Trophoblast cell (in vitro differentiated cells and primary cell): ENCODE measurements at regions not wholly inside any gene's neighbourhood (a gene's known extent, or its start where the extent isn't known, plus 50 kb on each side); places are given as distances from the start of the nearest gene placed in this dataset.

Source experiments
- DNase-seq, 2 donors: peaks; one replicate each; pipeline ENCODE4 v3.0.0-alpha.2; 2016
- H2AFZ ChIP-seq: 2 replicates; pipeline ENCODE4 v1.6.1; 2013; ENCODE audit warnings: low read length, moderate library complexity, mild to moderate bottlenecking; ENCODE audit not compliant: insufficient read depth, poor library complexity
- H2AK5ac ChIP-seq: 2 replicates; pipeline ENCODE4 v1.6.1; 2013; ENCODE audit warnings: mild to moderate bottlenecking, low read length
- H2BK120ac ChIP-seq: 2 replicates; pipeline ENCODE4 v1.6.1; 2013; ENCODE audit warnings: low read length, mild to moderate bottlenecking, moderate library complexity; ENCODE audit not compliant: insufficient read depth, poor library complexity
- H2BK12ac ChIP-seq: 2 replicates; pipeline ENCODE4 v1.6.1; 2013; ENCODE audit warnings: mild to moderate bottlenecking, low read length, moderate library complexity
- H2BK5ac ChIP-seq: 2 replicates; pipeline ENCODE4 v1.6.1; 2013; ENCODE audit warnings: low read length, low read depth, moderate library complexity, mild to moderate bottlenecking; ENCODE audit not compliant: poor library complexity
- H3K14ac ChIP-seq: 2 replicates; pipeline ENCODE4 v1.6.1; 2013; ENCODE audit warnings: mild to moderate bottlenecking, low read length
- H3K18ac ChIP-seq: 2 replicates; pipeline ENCODE4 v1.6.1; 2013; ENCODE audit warnings: mild to moderate bottlenecking, low read length
- H3K23ac ChIP-seq: 2 replicates; pipeline ENCODE4 v1.6.1; 2013; ENCODE audit warnings: low read length
- H3K27ac ChIP-seq: 2 replicates; pipeline ENCODE4 v1.5.1; 2013; ENCODE audit warnings: low read depth, mild to moderate bottlenecking, inconsistent platforms, low read length, moderate library complexity
- H3K27me3 ChIP-seq: 2 replicates; pipeline ENCODE4 v1.6.1; 2013; ENCODE audit warnings: inconsistent platforms, mild to moderate bottlenecking, low read length, moderate library complexity; ENCODE audit not compliant: insufficient read depth
- H3K36me3 ChIP-seq, 2 experiments: 1 replicate in 1 of 2; 2 replicates in 1 of 2; pipeline ENCODE4 v1.6.1; 2013; ENCODE audit warnings: low read length in 2 of 2, mild to moderate bottlenecking in 2 of 2, moderate library complexity in 1 of 2; ENCODE audit not compliant: insufficient read depth in 2 of 2, control insufficient read depth in 1 of 2
- H3K4ac ChIP-seq: 2 replicates; pipeline ENCODE4 v1.6.1; 2013; ENCODE audit warnings: low read depth, mild to moderate bottlenecking, low read length, moderate library complexity
- H3K4me1 ChIP-seq, 2 experiments: 1 replicate in 1 of 2; 2 replicates in 1 of 2; pipeline ENCODE4 v1.6.1; 2013; ENCODE audit warnings: low read length in 2 of 2, mild to moderate bottlenecking in 2 of 2, moderate library complexity in 1 of 2; ENCODE audit not compliant: insufficient read depth in 2 of 2, control insufficient read depth in 1 of 2
- H3K4me2 ChIP-seq: 2 replicates; pipeline ENCODE4 v1.6.1; 2013; ENCODE audit warnings: inconsistent platforms, mild to moderate bottlenecking, low read length, moderate library complexity
- H3K4me3 ChIP-seq: 2 replicates; pipeline ENCODE4 v1.5.1; 2013; ENCODE audit warnings: mild to moderate bottlenecking, low read depth, low read length, inconsistent platforms
- H3K79me1 ChIP-seq: one replicate; pipeline ENCODE4 v1.6.1; 2013; ENCODE audit warnings: low read length
- H3K79me2 ChIP-seq: 2 replicates; pipeline ENCODE4 v1.6.1; 2013; ENCODE audit warnings: low read length, mild to moderate bottlenecking; ENCODE audit not compliant: control insufficient read depth, insufficient read depth, poor library complexity
- H3K9ac ChIP-seq: 2 replicates; pipeline ENCODE4 v1.6.1; 2013; ENCODE audit warnings: mild to moderate bottlenecking, low read length
- H3K9me3 ChIP-seq: 2 replicates; pipeline ENCODE4 v1.6.1; 2013; ENCODE audit warnings: low read depth, mild to moderate bottlenecking, control low read depth, inconsistent platforms, low read length; ENCODE audit not compliant: insufficient read depth
- H4K12ac ChIP-seq: 2 replicates; pipeline ENCODE4 v1.6.1; 2013; ENCODE audit warnings: low read depth, mild to moderate bottlenecking, low read length, moderate library complexity
- H4K8ac ChIP-seq: 2 replicates; pipeline ENCODE4 v1.6.1; 2013; ENCODE audit warnings: low read depth, mild to moderate bottlenecking, low read length, moderate library complexity
- H4K91ac ChIP-seq: one replicate; pipeline ENCODE4 v1.6.1; 2013; ENCODE audit warnings: low read depth, mild to moderate bottlenecking, low read length, moderate library complexity
- WGBS: extraction: QIAGEN DNeasy Blood & Tissue Kit; methylation state at CpG from one replicate; pipeline ENCODE4 v1.1.7; 2013; ENCODE audit warnings: missing lambda C conversion rate; ENCODE audit not compliant: insufficient read length, insufficient coverage; ENCODE audit errors: extremely low coverage; 5-methylcytosine and 5-hydroxymethylcytosine counted together

DNA sequence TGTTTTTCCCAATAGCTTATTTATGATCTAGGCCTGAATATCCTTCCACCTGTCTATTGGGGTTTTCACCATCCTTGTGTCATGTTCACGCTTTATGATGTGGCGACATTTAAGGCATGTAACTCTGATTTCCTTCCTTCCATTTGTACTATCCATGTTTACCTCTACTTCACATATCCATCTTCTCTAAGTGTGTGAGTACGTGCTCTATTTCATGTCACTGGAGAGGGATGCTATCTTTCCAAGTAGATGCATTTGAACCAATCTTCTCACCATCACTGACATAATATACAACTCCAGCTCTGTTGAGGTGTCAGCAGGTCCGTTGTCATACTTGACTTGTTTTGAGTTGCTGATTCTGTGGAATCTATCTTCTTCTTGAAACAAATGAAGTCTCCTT is 283.2 kb downstream of the PTBP2 start:
- Histone ChIP-seq H4K12ac (no peak overlapping the region), H3K9me3 (no peaks in the 10 kb centered on the region), H3K9ac (no peak overlapping the region), H3K18ac (no peak overlapping the region), H4K8ac (no peak overlapping the region), H3K4me2 (no peak overlapping the region), H3K27ac (no peak overlapping the region), H3K4ac (no peak overlapping the region), H3K27me3 (no peaks in the 10 kb centered on the region), H3K36me3 (no peaks in the 10 kb centered on the region), H2AK5ac (no peak overlapping the region), H3K79me2 (no peaks in the 10 kb centered on the region), H2BK12ac (no peak overlapping the region), H4K91ac (no peak overlapping the region), H2AFZ (no peak overlapping the region), H2BK5ac (no peak overlapping the region), H3K4me1 (peaks cover 0 to 3% of the 10 kb centered on the region in 2 experiments), H3K4me3 (no peak overlapping the region), H3K23ac (no peak overlapping the region), H2BK120ac (no peak overlapping the region), H3K14ac (no peak overlapping the region), H3K79me1 (no peaks in the 10 kb centered on the region)
- WGBS, result no CpG with 5 or more reads among the region's 4 CpGs
- no peak for DNase-seq

DNA sequence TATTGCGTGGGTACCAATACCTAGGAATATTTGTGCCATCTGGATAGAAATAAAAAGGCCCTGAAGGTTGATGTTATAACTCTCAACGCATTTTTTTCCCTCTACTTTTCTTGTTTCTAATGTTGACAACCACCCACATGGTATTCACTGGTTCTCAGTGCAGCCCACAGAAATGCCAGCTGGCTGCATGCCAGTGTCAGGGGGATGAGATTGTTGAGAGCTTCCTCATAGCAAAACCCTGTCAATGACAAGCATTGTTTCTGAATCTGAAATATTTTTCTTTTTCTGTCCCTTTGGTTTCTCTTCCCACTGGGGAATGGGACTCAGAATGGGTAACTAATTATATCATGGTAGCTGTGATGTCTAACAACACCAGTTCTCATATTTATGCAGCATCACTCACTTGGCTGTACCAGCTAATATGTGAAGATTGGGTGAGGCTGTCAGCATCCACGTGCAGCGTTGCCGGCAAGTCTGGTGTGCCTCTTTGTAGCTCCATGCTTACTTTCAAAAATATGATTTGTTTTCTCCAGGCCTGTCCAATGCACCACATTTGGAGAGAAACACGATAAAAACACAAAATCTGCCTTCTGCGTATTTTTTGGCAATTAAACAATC is 284.6 kb downstream of the PTBP2 start:
- Histone ChIP-seq H2BK120ac (no peak overlapping the region), H3K79me1 (no peaks in the 10 kb centered on the region), H3K4ac (no peak overlapping the region), H3K14ac (no peak overlapping the region), H3K23ac (no peak overlapping the region), H3K4me2 (no peak overlapping the region), H3K36me3 (no peaks in the 10 kb centered on the region), H4K8ac (no peak overlapping the region), H4K91ac (no peak overlapping the region), H3K9me3 (no peaks in the 10 kb centered on the region), H3K79me2 (no peaks in the 10 kb centered on the region), H2BK5ac (no peak overlapping the region), H3K27ac (no peak overlapping the region), H2BK12ac (no peak overlapping the region), H2AFZ (no peak overlapping the region), H4K12ac (no peak overlapping the region), H3K18ac (no peak overlapping the region), H2AK5ac (no peak overlapping the region), H3K4me1 (no peaks in the 10 kb centered on the region), H3K27me3 (no peaks in the 10 kb centered on the region), H3K4me3 (no peak overlapping the region), H3K9ac (no peak overlapping the region)
- WGBS, result no CpG with 5 or more reads among the region's 7 CpGs
- peak in 1 of 2 donors; percentile 28 for DNase-seq

DNA sequence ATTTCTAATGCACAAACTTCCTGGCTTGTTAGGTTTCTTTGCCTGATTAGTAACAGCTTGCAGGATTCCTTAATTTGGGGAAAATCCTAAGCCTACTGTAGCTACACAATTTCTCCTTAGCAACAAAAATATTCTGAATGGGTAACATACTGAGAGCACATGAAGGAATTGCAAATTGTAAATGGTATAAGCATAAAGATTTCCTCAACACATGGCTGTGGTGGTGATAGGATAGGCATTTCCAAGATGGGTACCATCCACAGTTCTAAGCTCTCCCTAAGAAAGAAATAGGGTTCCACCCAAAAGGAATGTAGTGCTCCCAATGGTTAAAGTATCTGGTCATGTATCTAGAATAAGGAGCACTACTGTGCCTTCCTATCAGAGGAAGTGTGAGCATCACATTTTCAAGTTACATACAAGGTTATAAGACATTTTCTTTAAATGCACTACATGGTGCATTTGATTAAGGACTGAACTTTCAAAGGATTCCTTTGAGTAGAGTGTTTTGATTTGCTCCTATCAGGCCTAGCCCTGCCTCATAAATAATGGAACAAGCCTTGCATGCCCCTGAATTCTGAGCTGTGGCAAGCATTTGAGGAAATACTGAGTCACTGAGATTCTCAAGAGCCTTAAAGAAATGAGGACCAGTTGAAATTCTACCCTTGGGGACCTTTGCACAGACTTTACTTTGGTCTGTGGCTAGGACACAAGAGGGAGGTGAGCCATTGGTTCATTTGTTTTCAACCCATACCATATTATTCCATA is 286.4 kb downstream of the PTBP2 start:
- Histone ChIP-seq H3K23ac (no peak overlapping the region), H4K12ac (no peak overlapping the region), H3K4me2 (no peak overlapping the region), H3K79me2 (no peaks in the 10 kb centered on the region), H3K4ac (no peak overlapping the region), H3K4me1 (no peaks in the 10 kb centered on the region), H2AFZ (no peak overlapping the region), H2AK5ac (no peak overlapping the region), H3K4me3 (no peak overlapping the region), H2BK5ac (no peak overlapping the region), H3K27me3 (no peaks in the 10 kb centered on the region), H3K9ac (no peak overlapping the region), H2BK12ac (no peak overlapping the region), H3K14ac (no peak overlapping the region), H4K91ac (no peak overlapping the region), H3K9me3 (no peaks in the 10 kb centered on the region), H3K36me3 (no peaks in the 10 kb centered on the region), H3K27ac (no peak overlapping the region), H3K18ac (no peak overlapping the region), H2BK120ac (no peak overlapping the region), H4K8ac (no peak overlapping the region), H3K79me1 (no peaks in the 10 kb centered on the region)
- no peak for DNase-seq

DNA sequence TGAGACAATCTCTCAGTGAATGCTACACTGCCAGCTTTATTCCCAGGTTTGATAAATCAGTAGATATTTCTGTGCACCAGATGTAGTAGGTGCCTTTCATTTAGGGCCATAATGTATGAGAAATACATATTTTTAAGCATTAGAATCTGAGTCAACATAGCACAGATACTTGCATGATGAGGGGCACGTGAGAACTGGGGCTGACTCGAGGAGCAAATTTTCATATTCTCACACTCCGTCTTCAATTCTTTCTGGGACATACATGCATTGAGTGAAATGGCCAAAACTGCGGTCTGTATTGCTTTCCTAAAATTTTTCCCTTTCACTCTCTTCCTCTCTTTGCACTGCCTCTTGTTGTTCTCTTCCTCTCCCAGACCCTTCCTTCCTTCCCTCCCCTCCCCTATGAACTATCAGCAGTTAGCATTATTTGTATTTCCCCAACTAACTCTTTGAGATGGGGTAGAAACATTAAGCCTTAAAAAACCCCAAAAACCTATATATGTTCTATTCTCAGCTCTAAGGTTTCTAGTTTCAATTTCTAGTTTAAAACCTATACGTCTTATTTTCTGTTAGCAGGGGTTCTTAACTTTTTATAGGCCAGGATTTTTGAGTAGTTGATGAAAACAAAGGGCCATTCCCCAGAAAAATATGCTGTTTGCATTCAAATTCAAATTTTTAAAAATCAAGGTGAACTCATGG is 289.1 kb downstream of the PTBP2 start:
- Histone ChIP-seq H3K9me3 (no peaks in the 10 kb centered on the region), H2AFZ (no peak overlapping the region), H3K4me1 (no peaks in the 10 kb centered on the region), H2BK120ac (no peak overlapping the region), H3K14ac (no peak overlapping the region), H3K4me3 (no peak overlapping the region), H3K27ac (no peak overlapping the region), H2BK5ac (no peak overlapping the region), H3K4ac (no peak overlapping the region), H4K8ac (no peak overlapping the region), H3K23ac (no peak overlapping the region), H3K18ac (no peak overlapping the region), H3K4me2 (no peak overlapping the region), H3K9ac (no peak overlapping the region), H3K36me3 (no peaks in the 10 kb centered on the region), H4K91ac (no peak overlapping the region), H3K27me3 (no peaks in the 10 kb centered on the region), H3K79me2 (no peaks in the 10 kb centered on the region), H2AK5ac (no peak overlapping the region), H2BK12ac (no peak overlapping the region), H4K12ac (no peak overlapping the region), H3K79me1 (no peaks in the 10 kb centered on the region)
- WGBS, result no CpG with 5 or more reads among the region's 5 CpGs
- DNase-seq, result peak in 1 of 2 donors; percentile 15
